CD4-positive, alpha-beta T cell treated with Interferon alpha-2 for 1 hour (primary cell): ENCODE measurements at regions not wholly inside any gene's neighbourhood (a gene's known extent, or its start where the extent isn't known, plus 50 kb on each side); places are given as distances from the start of the nearest gene placed in this dataset.
A peak's percentile ranks its signal among the peaks of the same experiment; 100 is the strongest.
"Not testable (repeated sequence)": the region's sequence is repeated elsewhere in the genome, so short reads cannot be mapped to it uniquely, and the experiment has no call there.

ENCODE experiments used
- DNase-seq, 2 donors: peaks; one replicate each; pipeline ENCODE4 v3.0.0-alpha.2; 2020 to 2022

DNA sequence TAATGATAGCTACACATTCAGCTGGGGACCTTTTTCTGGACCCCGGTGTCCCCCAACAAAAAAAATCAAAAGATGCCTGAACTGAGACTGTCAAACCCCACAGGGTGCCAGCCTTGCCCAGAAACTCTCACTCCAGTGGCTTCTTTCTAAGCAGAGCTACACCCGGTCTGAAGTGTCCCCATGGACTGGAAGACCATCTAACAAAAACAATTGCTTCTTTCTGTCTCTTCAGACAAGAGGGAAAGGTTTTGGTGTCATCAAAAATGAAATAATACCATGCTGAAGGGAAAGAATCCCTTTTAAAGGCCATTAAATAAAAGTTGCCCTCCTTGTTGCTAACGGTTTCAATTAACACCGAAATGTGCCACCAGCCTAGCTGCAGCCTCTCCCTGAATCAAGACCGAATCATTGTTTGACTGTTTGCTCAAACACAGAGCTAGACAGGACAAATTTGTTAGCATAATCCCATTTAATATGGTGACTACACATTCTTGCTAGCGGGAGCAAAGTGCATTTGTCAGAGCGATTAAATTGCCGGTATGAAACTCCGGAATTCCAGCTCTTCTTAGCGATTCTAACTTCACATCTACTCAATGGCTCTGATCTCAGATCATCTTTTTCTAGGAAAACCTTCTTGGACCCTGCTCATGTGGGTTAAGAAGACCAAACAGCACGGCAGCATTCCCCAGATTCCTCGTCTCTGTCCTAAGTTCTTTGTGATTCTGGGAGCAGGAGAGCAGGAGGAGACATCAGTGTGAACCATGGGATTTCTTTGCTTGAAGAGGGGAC is 397.5 kb upstream of the PRKCQ start:
- DNase-seq: no peak

DNA sequence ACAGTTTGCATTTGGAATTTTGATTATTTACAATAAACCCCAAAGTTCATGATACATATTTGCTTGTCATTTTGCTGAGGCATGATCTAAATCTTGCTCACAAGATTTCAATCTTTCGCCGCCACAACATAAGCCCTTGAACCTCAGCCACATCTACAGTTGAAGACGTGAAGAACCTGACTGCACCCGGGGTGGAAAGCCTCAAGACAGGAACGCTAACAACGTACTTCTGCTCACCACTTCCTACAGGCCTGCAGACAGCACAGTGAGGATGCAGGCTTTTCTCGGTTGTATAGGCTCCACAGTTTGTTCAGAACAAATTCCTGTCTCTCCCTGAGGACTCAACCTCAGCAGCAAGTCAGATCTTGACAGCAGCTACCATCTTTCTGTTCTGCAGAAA is 393.8 kb upstream of the PRKCQ start:
- DNase-seq: peak; percentile 14 to 21

DNA sequence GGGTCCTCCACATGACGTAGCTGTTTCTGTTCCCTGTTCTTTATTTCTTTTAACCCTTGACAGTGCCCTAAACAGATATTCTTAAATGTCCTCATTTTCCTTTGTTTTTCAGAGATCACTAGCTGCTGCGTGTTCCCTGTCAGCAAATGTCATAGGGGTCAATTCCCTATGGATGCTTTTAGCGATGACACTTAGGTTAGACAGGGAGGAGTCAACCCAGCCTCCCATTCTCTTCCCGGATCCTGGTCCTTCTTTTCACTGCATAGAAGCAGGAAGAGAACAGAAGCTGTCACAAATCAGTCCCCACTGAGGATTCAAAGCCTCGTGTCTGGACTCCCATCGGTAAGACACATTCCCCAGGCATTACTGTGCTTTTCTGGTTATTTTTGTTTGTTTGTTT is 392.1 kb upstream of the PRKCQ start:
- no peak for DNase-seq

DNA sequence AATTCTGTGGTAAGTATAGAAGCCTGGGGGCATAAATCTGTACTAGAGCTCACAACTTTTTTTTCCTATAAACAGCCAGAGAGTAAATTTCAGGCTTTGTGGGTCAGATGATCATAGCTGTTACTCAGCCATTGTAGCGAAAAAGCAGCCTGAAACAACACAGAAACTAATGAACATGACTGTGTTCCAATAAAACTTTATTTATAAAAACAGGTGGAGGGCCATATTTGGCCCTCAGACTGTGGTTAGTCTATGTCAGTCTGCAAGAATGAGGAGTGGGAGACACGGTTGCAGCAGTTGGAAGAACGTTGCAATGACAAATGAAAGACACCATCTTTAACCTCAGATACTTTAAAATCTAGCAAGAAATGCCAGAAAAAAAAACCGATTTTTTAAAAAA is 389.6 kb upstream of the PRKCQ start:
- no peak for DNase-seq

- DNase-seq: no peak
These were observed 384.5 kb upstream of the PRKCQ start for GRCh38 chr10:6964543-6964942.

DNA sequence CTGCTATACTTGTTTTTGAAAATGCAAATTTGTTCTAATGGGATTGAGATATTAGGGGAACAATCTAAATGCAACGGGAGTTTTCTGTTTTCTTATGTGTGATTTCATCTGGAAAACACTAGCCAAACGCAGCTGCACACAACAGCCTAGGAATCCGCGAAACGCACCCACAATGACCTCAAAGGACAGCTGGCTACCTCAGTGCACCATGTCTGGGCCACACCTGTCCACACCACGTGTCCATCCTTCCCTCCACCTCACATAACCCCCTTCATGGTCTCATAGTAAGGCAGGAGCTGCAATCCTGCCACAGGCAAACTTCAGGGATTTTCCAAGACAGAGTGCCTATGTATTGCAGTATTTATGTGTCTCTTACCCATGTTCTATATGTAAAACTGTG is 382.5 kb upstream of the PRKCQ start:
- DNase-seq: no peak

DNA sequence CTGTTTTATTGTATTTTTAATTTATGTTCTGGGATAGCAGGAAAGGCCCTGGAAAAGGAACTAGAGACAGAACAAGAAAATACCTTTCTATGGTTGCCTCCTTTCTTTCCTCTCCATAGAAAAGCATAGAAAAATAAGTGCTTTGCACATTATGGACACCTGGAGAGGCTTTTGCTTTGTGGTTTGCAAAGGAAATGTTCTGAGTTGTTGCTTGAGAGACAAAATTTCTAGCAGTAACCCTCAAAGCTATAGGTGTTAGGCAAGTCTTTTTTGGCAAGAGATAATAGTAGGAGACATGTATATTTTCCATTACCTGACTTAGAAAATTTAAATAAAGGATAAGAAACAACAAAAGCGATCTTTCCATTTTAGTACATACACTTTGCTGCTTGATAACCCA is 378.6 kb upstream of the PRKCQ start:
- DNase-seq: peak in 1 of 2 donors; percentile 8

DNA sequence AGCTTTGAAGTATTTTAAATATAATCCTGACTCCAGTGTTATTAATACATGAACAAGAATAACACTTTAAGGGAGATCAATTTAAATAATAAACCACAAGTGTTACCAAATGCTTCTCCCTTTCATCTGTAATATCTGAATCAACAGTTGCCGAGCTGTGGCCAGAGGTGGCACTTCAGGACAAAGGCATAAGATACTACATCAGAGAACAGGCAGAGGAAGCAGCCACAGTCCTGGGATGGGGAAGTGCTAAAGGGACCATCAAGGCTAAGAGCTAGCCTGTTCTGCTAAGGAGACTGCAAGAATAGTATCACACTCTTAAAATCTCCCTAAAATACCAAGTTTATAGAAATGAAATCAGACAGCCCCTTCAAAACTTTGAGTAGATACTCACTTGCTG is 378.2 kb upstream of the PRKCQ start:
- DNase-seq: peak; percentile 3 to 16

- no peak for DNase-seq
These were observed 377.8 kb upstream of the PRKCQ start for GRCh38 chr10:6957851-6958250.

DNA sequence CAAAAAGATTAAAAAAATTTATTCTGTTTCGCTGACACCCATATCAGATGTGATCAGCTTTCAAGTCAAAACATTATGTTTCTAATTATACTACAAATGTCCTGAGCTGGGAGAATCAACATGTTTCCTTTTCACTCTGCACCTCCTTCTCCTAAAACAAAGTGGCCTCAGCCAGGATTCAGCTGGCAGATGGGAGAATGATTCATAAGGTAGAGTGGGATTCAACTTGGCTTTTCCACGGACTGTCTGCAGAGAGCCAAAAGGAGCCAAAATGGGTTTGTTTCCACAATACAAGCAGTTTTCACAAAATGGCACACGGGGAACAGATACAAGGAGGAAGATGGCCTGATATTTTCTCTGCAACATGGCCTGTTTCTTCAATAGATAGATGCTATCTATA is 376.5 kb upstream of the PRKCQ start:
- DNase-seq: no peak

- DNase-seq: no peak
These were observed 373.3 kb upstream of the PRKCQ start for GRCh38 chr10:6953271-6953801.

DNA sequence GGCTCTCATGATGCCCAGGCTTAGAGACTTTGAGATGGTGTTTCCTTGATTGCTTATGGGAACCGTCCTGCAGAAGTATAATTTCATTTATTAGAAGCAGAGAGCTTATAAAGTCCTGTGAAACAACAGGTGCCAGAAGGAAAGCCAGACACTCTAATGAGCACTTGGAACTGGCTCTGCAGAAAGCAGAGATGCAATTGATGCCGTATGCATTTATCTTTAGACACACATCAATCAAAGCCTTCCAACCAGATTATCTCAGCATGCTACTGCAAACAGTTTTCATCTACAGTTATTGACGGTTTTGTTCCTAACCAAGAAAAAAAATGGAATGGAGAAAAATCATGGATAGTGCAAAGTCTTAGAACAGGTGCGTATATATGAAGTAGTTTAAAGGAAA is 371.7 kb upstream of the PRKCQ start:
- no peak for DNase-seq

GRCh38 chr10:6950133-6950532 is 370.1 kb upstream of the PRKCQ start:
- no peak for DNase-seq

DNA sequence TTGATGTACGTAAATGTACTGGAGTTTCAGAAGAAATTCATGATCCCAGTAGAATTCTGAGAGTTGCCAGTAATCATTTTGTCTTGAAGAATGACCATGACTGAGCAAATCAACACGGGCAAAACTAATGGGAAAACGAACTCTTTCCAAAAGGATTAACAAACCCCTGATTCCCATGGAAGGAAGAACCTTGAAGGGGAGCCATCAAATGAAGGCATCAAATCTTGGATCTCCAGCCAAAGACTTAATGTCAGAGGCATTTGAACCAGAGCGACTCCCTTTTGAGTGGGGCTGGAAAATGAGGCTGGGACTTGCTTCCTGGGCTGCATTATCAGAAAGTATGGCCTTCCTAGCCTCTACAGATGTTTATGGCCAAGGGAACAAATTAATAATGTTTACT is 364.4 kb upstream of the PRKCQ start:
- DNase-seq: no peak

DNA sequence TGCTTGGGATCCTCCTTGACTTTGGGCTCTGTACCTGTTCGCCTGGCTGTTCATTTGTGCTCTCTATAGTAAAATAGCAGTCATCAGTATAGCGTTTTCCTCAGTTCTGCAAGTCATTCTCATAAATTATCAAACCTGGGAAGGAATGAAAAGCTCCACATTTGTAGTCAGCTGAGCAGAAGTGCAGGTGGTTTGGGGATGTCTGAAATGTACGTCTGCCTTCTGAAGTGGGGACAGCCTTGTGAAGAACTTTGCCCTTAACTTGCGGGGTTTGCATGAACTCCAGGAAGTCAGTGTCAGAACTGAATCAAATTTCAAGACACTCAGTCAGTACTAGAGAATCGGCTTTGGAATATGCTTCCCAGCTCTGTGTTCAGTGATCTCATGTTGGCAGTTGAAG is 358.3 kb upstream of the PRKCQ start:
- DNase-seq: no peak

DNA sequence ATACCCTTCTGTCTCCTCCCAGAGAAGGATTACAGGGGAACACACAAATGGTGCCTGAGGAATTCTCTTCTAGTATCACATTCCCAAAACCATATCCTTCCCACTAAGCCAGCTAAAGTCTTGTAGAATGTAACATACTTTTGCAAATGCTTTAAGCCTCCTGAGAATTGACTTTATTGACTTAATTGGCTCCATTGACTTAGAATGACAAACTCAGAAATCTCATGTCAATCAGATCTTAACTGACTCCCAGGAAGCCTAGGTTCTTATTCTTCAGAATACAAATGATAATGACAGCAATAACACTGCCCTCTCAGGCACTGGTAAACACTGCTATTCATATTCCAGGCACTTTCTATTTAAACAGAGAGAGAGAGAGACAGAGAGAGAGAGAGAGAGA is 356.9 kb upstream of the PRKCQ start:
- no peak for DNase-seq

DNA sequence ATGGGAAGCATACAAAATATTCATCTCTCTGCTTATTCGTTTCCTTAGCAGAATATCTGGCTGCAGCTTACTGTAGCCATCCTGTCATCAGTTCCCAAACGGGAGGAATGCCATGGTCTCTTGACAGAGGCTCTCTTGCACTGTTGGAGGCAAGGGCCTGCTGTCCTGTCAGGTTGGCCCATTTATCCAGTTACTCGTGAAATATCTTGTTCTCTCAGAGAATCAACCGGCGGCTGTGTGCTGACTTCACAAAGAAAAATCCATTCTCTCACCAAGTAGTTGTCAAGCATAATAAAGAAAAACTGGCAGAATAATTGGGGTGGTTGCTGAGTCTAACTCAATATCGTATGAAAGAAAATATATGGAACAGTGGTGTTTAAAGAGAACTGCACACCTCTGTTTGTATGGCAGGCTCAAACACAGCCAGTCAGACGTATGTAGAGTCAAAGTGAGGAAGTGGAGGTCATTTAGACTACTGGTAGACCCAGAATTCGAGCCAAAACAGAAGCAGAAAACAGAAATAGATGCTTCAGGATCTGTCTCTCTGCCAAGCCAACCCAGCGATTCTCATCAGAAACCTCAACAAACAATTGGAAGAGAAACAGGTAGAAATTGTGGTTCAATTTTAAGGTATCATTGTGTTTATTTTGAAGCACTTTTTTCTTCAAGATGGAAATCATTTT is 349.2 kb upstream of the PRKCQ start:
- DNase-seq: peak in 1 of 2 donors; percentile 24

DNA sequence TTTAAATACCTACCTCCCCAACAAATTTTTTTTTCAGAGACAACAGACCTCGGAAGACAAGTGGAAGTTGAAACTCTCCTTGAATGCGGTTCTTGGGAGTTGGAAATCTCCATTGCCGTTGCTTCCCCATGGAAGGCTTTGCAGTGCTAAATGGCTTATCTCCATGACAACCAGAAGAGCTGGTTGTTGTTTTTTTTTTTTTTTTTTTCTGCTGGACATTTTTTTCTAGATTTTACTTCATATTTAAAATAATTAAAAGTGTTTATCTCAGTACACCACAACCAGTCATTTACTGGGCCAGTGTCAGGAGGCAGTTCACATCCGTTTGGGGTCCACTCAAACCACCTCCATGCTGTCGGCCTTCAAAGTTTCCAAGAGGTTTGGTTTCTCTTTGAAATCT is 348.5 kb upstream of the PRKCQ start:
- peak; percentile 9 to 41 for DNase-seq

DNA sequence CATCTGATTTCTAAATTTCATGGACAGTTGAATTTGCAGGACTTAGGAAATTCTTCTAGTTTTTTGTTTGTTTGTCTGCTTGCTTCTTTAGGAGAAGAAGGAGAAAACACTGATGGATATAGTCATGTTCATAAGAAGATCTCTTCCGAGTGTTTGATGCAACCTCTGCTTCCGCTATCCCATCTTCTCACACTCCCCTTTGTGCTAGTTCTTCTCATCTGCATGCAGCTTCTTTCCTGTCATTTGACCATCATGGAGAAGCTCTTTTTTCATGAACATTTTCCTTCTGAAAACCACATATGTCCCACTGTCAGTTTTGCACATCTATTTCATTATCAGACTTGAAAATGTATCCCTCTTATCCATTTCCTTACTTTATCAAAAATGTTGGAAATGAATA is 346.9 kb upstream of the PRKCQ start:
- no peak for DNase-seq

- no peak for DNase-seq
These were observed 345.1 kb upstream of the PRKCQ start for GRCh38 chr10:6925146-6925545.

DNA sequence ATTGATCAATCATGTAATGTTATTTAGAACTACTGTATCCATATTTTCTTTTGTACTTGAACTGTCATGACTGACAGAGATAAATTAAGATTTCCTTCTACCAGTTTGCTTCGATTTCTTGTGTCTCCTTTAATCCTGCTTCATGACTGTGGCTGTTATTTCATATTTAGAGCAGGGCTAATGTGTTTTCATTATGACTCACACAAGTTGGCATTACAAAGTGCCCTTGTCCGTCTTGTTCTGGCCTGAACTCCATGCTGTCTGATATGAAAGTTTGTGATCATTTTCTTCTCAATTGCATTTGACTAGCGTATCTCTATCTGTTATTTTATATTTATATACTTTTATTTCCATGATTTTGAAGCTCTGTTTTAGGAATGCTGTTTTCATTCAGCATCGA is 344.1 kb upstream of the PRKCQ start:
- DNase-seq: no peak

GRCh38 chr10:6921026-6921425 is 340.9 kb upstream of the PRKCQ start:
- not testable (repeated sequence) for DNase-seq

- DNase-seq: peak; percentile 74 to 80
These were observed 340.3 kb upstream of the PRKCQ start for GRCh38 chr10:6920072-6921019.
